ENCODE measurements at regions not wholly inside any gene's neighbourhood (a gene's known extent, or its start where the extent isn't known, plus 50 kb on each side); places are given as distances from the start of the nearest gene placed in this dataset.
"Not testable (repeated sequence)": the region's sequence is repeated elsewhere in the genome, so short reads cannot be mapped to it uniquely, and the experiment has no call there.

DNA sequence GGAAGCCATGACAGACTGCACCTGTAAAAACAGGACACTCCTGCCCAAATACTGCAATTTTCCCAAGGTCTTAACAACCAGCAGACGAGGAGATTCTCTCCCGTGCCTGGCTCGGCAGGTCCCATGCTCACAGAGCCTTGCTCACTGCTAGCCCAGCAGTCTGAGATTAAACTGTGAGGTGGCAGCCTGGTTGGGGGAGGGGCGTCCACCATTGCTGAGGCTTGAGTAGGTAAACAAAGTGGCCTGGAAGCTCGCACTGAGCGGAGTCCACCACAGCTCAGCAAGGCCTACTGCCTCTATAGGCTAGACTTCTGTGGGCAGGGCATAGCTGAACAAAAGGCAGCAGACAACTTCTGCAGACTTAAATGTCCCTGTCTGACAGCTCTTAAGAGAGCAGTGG lies 80.3 kb downstream of the ANXA5 start:
- intact Hi-C loops (cut with DNase I, micrococcal nuclease); POLR2A ChIA-PET; H3K4me3 ChIP-seq (ENCODE audit: low read length); H3K9me3 ChIP-seq (ENCODE audit: control insufficient read depth in 1 of 2, insufficient read depth in 1 of 2, low read length in 2 of 2); H3K27me3 ChIP-seq (ENCODE audit: control insufficient read depth in 1 of 2, insufficient read depth in 2 of 2, low read length in 2 of 2); H3K4me1 Mint-ChIP-seq (ENCODE audit: low read depth); DNase-seq; H3K27ac Mint-ChIP-seq; H3K36me3 ChIP-seq (ENCODE audit: insufficient read depth, low read length); CTCF ChIA-PET; H3K4me1 ChIP-seq (ENCODE audit: insufficient read depth, low read length); H3K4me3 Mint-ChIP-seq; H3K27ac ChIP-seq (ENCODE audit: low read depth in 1 of 2, low read length in 2 of 2); H3K36me3 Mint-ChIP-seq (ENCODE audit: low read depth); H3K9me3 Mint-ChIP-seq; ATAC-seq (ENCODE audit: poor library complexity): not testable (repeated sequence)
- peaks cover 48% of the 10 kb centered on the region for H3K27me3 Mint-ChIP-seq

DNA sequence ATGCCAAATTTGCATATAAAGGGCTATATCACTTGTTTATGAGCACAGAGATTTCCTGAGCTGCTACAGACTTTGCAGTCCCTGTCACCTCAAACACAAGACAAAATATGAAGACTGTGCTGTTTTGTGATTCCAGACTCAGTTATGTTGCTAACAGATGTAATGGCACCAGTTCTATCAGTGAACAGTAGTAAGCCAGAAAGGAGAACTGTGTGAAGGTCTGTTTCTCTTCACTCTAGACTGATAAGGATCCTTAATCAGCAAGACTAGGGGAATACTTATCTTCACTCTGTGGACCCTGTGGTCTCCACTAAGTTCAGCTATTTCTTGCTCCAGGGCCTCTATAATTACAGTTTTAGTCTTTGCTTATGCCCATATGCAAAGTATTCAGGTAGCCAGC lies 82.7 kb downstream of the ANXA5 start:
- H3K9me3 ChIP-seq (ENCODE audit: control insufficient read depth in 1 of 2, insufficient read depth in 1 of 2, low read length in 2 of 2), result peaks cover 0 to 3% of the 10 kb centered on the region in 2 experiments
- DNase-seq, result no peak
- H3K4me1 Mint-ChIP-seq (ENCODE audit: low read depth), result no peaks in the 10 kb centered on the region
- H3K27me3 Mint-ChIP-seq, result peaks cover 52% of the 10 kb centered on the region
- no peak overlapping the region for H3K4me3 ChIP-seq (ENCODE audit: low read length)
- H3K36me3 Mint-ChIP-seq (ENCODE audit: low read depth), result no peaks in the 10 kb centered on the region
- no peaks in the 10 kb centered on the region for H3K36me3 ChIP-seq (ENCODE audit: insufficient read depth, low read length)
- H3K27ac ChIP-seq (ENCODE audit: low read depth in 1 of 2, low read length in 2 of 2), result no peak overlapping the region
- H3K9me3 Mint-ChIP-seq, result no peaks in the 10 kb centered on the region
- ChIA-PET POLR2A (no interaction called here), CTCF (no interaction called here)
- TF ChIP-seq, protein P1, sequence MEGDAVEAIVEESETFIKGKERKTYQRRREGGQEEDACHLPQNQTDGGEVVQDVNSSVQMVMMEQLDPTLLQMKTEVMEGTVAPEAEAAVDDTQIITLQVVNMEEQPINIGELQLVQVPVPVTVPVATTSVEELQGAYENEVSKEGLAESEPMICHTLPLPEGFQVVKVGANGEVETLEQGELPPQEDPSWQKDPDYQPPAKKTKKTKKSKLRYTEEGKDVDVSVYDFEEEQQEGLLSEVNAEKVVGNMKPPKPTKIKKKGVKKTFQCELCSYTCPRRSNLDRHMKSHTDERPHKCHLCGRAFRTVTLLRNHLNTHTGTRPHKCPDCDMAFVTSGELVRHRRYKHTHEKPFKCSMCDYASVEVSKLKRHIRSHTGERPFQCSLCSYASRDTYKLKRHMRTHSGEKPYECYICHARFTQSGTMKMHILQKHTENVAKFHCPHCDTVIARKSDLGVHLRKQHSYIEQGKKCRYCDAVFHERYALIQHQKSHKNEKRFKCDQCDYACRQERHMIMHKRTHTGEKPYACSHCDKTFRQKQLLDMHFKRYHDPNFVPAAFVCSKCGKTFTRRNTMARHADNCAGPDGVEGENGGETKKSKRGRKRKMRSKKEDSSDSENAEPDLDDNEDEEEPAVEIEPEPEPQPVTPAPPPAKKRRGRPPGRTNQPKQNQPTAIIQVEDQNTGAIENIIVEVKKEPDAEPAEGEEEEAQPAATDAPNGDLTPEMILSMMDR (IDR thresholded peaks at IDR 0.05), result no peak
- no peak for ATAC-seq (ENCODE audit: poor library complexity)
- no peaks in the 10 kb centered on the region for H3K4me1 ChIP-seq (ENCODE audit: insufficient read depth, low read length)
- H3K27me3 ChIP-seq (ENCODE audit: control insufficient read depth in 1 of 2, insufficient read depth in 2 of 2, low read length in 2 of 2), result peaks cover 0 to 3% of the 10 kb centered on the region in 2 experiments
- intact Hi-C loops (cut with DNase I, micrococcal nuclease), result no loop called here
- no peak overlapping the region for H3K27ac Mint-ChIP-seq
- H3K4me3 Mint-ChIP-seq, result no peak overlapping the region

DNA sequence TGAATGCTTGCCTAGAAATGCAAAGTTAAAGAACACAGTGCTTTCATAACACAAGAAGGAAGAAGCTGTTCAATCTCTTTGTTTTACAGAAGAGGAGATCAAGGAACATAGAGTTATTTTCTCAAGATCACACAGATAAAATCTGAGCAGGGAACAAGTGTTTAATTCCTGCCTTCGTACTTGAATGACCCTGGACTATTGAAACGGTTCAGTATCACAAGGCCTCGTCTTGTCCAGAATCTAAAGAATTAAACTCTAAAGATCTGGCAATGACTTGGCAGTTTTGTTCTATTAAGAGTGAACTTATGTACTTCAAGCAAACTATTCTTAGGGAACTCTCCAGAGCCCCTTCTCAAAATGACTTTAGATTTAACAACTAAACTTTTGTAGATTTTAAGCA lies 97.7 kb downstream of the ANXA5 start:
- H3K27me3 Mint-ChIP-seq, result peaks cover 26% of the 10 kb centered on the region
- ChIA-PET CTCF (no interaction called here), POLR2A (no interaction called here)
- TF ChIP-seq, protein P1 (IDR thresholded peaks at IDR 0.05), result no peak
- no peaks in the 10 kb centered on the region for H3K4me1 ChIP-seq (ENCODE audit: insufficient read depth, low read length)
- no peaks in the 10 kb centered on the region for H3K4me1 Mint-ChIP-seq (ENCODE audit: low read depth)
- H3K4me3 Mint-ChIP-seq, result no peak overlapping the region
- DNase-seq (no peak), ATAC-seq (ENCODE audit: poor library complexity) (no peak)
- no peaks in the 10 kb centered on the region for H3K36me3 ChIP-seq (ENCODE audit: insufficient read depth, low read length)
- no peaks in the 10 kb centered on the region for H3K9me3 ChIP-seq (ENCODE audit: control insufficient read depth in 1 of 2, insufficient read depth in 1 of 2, low read length in 2 of 2)
- H3K27me3 ChIP-seq (ENCODE audit: control insufficient read depth in 1 of 2, insufficient read depth in 2 of 2, low read length in 2 of 2), result peaks cover 0 to 4% of the 10 kb centered on the region in 2 experiments
- H3K36me3 Mint-ChIP-seq (ENCODE audit: low read depth), result no peaks in the 10 kb centered on the region
- no peak overlapping the region for H3K27ac Mint-ChIP-seq
- intact Hi-C loops (cut with DNase I, micrococcal nuclease), result loop anchor here in 1 of 2 experiments (5.0 kb wide), 1 partner anchor 527 kb away; the partner anchor contains the start of gene NDNF
- H3K4me3 ChIP-seq (ENCODE audit: low read length), result no peak overlapping the region
- no peak overlapping the region for H3K27ac ChIP-seq (ENCODE audit: low read depth in 1 of 2, low read length in 2 of 2)
- no peaks in the 10 kb centered on the region for H3K9me3 Mint-ChIP-seq

DNA sequence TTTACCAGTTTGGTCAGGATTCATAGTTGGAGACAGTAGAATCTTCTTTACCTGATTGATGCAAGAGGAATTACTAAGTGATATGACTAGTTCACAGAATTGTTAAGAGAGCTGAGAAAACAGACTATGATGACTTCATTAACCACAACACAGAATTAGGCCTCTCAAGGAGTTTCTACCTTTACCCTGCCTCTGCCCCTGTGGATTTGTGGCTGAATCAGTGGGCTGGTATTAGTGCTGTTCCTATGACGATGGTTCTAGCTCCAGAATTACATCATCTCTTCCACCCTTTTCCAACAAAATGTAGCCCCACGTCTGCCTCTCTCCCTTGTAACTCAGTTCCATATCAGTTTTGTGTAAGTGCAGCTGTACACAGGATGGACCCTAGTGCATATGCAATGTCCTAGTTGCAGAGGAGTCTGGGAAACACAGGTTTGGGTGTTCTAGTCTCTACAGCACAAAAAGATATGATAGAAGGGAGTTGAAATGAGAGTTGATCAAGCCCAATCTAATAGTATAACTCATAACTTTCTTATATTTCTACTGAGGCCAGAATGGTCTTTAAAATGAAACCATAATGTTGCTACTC lies 99.3 kb downstream of the ANXA5 start:
- Histone ChIP-seq H3K9me3 (ENCODE audit: control insufficient read depth in 1 of 2, insufficient read depth in 1 of 2, low read length in 2 of 2) (no peaks in the 10 kb centered on the region), H3K36me3 (ENCODE audit: insufficient read depth, low read length) (no peaks in the 10 kb centered on the region), H3K4me3 (ENCODE audit: low read length) (no peak overlapping the region), H3K4me1 (ENCODE audit: insufficient read depth, low read length) (no peaks in the 10 kb centered on the region), H3K27me3 (ENCODE audit: control insufficient read depth in 1 of 2, insufficient read depth in 2 of 2, low read length in 2 of 2) (peaks cover 0 to 4% of the 10 kb centered on the region in 2 experiments), H3K27ac (ENCODE audit: low read depth in 1 of 2, low read length in 2 of 2) (no peak overlapping the region)
- Mint-ChIP-seq H3K4me1 (ENCODE audit: low read depth) (no peaks in the 10 kb centered on the region), H3K27ac (no peak overlapping the region), H3K36me3 (ENCODE audit: low read depth) (no peaks in the 10 kb centered on the region), H3K27me3 (peaks cover 22% of the 10 kb centered on the region), H3K9me3 (no peaks in the 10 kb centered on the region), H3K4me3 (no peak overlapping the region)
- ATAC-seq (ENCODE audit: poor library complexity), result no peak
- CTCF ChIA-PET, result no interaction called here
- DNase-seq, result no peak
- POLR2A ChIA-PET, result no interaction called here
- TF ChIP-seq, protein P1 (IDR thresholded peaks at IDR 0.05), result no peak
- intact Hi-C loops (cut with DNase I, micrococcal nuclease), result loop anchor here in 1 of 2 experiments (5.0 kb wide), 1 partner anchor 525 kb away; the partner anchor contains the start of gene NDNF
